ENCODE measurements at regions not wholly inside any gene's neighbourhood (a gene's known extent, or its start where the extent isn't known, plus 50 kb on each side); places are given as distances from the start of the nearest gene placed in this dataset.

DNA sequence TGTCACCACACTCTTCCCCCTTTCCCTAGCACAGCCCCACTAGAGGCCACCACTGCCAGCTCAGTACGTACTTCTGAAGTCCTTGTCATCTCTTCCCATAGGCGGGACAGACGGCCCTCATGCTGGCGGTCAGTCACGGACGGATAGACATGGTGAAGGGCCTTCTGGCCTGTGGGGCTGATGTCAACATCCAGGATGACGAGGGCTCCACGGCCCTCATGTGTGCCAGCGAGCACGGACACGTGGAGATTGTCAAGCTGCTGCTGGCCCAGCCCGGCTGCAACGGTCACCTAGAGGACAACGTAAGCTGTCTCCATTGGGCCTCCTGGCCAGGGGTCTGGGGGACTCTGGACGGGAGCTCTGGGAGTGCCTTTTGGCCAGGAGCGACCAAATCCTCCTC lies 99.4 kb upstream of the DMRT1 start (continued):
- no peak for TF ChIP-seq KDM1A (IDR thresholded peaks at IDR 0.05; ENCODE audit: borderline replicate concordance, low read length)
- no peak for TF ChIP-seq FOSL1 (IDR thresholded peaks at IDR 0.05; ENCODE audit: insufficient read depth, low read depth, low read length)
- TF ChIP-seq GTF2F1 (IDR thresholded peaks at IDR 0.05; ENCODE audit: borderline replicate concordance, low read depth, low read length): no peak
- TF ChIP-seq CHD7 (IDR thresholded peaks at IDR 0.05; ENCODE audit: insufficient replicate concordance, low read length): no peak

Data from H1 (cell line).